ENCODE measurements at regions not wholly inside any gene's neighbourhood (a gene's known extent, or its start where the extent isn't known, plus 50 kb on each side); places are given as distances from the start of the nearest gene placed in this dataset.

DNA sequence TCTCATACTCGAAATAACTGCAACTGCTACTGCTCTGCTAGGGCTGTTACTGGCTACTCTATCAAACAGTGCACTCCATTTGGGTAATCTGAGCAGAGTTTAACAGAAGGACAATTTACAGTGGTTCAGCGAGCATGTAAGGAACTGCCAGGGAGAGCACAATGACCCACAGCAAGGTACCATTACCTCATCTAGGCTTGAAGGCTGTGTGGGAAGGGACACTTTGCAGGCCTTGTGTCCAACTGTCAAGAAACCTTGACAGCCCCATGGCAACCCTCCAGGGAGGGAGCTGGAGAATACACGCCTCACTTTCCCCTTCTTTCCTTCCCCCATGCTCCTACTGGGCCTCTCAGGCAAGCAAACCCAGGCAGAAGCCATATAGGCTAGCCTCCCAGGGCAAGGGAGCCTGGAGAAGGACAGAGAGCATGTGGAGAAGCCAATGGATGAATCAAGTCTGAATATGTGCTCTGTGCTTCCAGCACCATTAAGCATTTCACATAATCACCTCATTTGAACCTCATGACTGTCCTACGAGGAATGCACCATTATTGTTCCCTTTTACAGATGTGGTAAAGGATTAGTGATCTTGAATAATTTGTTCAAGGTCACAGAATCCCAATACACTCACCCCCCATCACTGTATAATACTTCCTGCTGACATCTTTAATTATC lies 49.9 kb upstream of the JAK2 start:
- POLR2A ChIA-PET = no interaction called here
- no peak overlapping the region for H3K4me3 ChIP-seq (ENCODE audit: low read depth, low read length)
- CTCF ChIA-PET = no interaction called here
- no peak for DNase-seq (ENCODE audit: low read depth, low spot score)
- no peak for TF ChIP-seq CTCF (IDR thresholded peaks at IDR 0.05; ENCODE audit: insufficient read depth, low read length, missing control alignments)
